ENCODE measurements at regions not wholly inside any gene's neighbourhood (a gene's known extent, or its start where the extent isn't known, plus 50 kb on each side); places are given as distances from the start of the nearest gene placed in this dataset.

DNA sequence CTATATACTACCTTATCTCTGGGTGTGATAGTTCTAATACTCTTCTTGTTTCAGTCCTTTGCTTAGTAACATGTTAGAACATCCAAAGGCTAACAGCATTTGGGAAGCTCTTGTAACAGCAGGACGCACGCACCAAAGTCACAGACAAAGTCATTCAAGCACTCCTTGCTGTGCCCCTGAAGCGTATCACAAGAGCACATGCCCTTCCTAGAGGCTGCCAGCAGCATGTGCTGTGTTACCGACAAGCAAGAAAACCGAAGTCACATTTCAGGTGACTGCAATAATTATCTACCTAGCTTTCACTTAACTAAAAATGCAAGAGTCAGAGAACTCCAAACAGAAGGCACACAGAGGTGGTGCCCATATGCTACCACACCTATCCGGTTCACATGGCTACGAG lies 194.1 kb downstream of the KLF12 start:
- H4K5ac ChIP-seq (ENCODE audit: low read depth, low read length): no peak overlapping the region; the same call in 1 of the 2 replicates
- H3K23ac ChIP-seq (ENCODE audit: low read depth, low read length): no peak overlapping the region
- no peak overlapping the region for H3K14ac ChIP-seq (replicated peaks; ENCODE audit: low read depth, low read length)

More for the DNA sequence above, 194.1 kb downstream of the KLF12 start:
- H3K9me3 ChIP-seq (ENCODE audit: control insufficient read depth, insufficient read depth, low read length): no peaks in the 10 kb centered on the region
- H3K9ac ChIP-seq (ENCODE audit: low read depth, low read length): no peak overlapping the region
- intact Hi-C loops (cut with micrococcal nuclease) (loop anchor here (10.0 kb wide), 1 partner anchor 105 kb away; no protein-coding TSS in a partner anchor), dilution Hi-C loops (cut with HindIII; ENCODE audit: low sequenced_read_pairs, unreplicated experiment) (no loop called here), in situ Hi-C loops (cut with MboI; ENCODE audit: low sequenced_read_pairs) (no loop called here)
- DNase-seq: no peak
- no peak overlapping the region for H4K8ac ChIP-seq (ENCODE audit: low read depth in 2 of 2, low read length in 2 of 2)
- no peak overlapping the region for H2BK5ac ChIP-seq (ENCODE audit: low read depth, low read length, poor library complexity, severe bottlenecking)
- no peak overlapping the region for H3K4ac ChIP-seq (ENCODE audit: low read depth, low read length)
- no peak overlapping the region for H2AFZ ChIP-seq (replicated peaks; ENCODE audit: low read length, poor library complexity)
- no peak overlapping the region for H3K27ac ChIP-seq (ENCODE audit: insufficient read depth, low read length)
- H2AK5ac ChIP-seq (ENCODE audit: low read depth, low read length): peak overlapping the region; percentile 37
- no TSS peak for BruUV-seq (replicated peaks)
- TF ChIP-seq CTCF (conservative IDR thresholded peaks at IDR 0.05; ENCODE audit: low read depth, low read length): no peak
- no peak overlapping the region for H3K56ac ChIP-seq (ENCODE audit: extremely low read depth, insufficient read depth, low read length)
- no peaks in the 10 kb centered on the region for H3K27me3 ChIP-seq (ENCODE audit: control insufficient read depth, insufficient read depth, low read length)
- H3K18ac ChIP-seq (ENCODE audit: low read depth, low read length): no peak overlapping the region
- ATAC-seq (ENCODE audit: low read depth): no peak
- no peak overlapping the region for H2BK15ac ChIP-seq (ENCODE audit: low read depth, low read length)
- H2BK20ac ChIP-seq (ENCODE audit: low read depth, low read length): no peak overlapping the region; the same call in 1 of the 2 replicates
- no peaks in the 10 kb centered on the region for H3K36me3 ChIP-seq (ENCODE audit: control insufficient read depth, insufficient read depth, low read length)
- H3K79me1 ChIP-seq (ENCODE audit: low read depth in 1 of 2, low read length in 2 of 2): peaks cover 24 to 66% of the 10 kb centered on the region in 2 experiments
- POLR2A ChIA-PET (ENCODE audit: unreplicated experiment): no interaction called here
- CTCF ChIA-PET: no interaction called here
- no peak overlapping the region for H2AK9ac ChIP-seq (replicated peaks; ENCODE audit: low read depth, low read length, poor library complexity)
- peaks cover 13% of the 10 kb centered on the region for H3K9me1 ChIP-seq (ENCODE audit: insufficient read depth, low read length)
- 92% methylated on average over 4 of the region's 7 CpGs; no CpG with 5 or more reads in 1 of the 2 experiments for WGBS, 2 experiments (ENCODE audit: extremely low coverage in 2 of 2, insufficient read length in 1 of 2)
- H4K91ac ChIP-seq (ENCODE audit: insufficient read depth, low read depth, low read length): no peak overlapping the region
- no peak overlapping the region for H3K4me2 ChIP-seq (ENCODE audit: low read depth, low read length)
- H3K4me3 ChIP-seq (ENCODE audit: insufficient read depth, low read depth, low read length): no peak overlapping the region
- peaks cover 18% of the 10 kb centered on the region for H3K4me1 ChIP-seq (ENCODE audit: control insufficient read depth, insufficient read depth, low read length)
- H4K20me1 ChIP-seq (ENCODE audit: insufficient read depth, low read length): 0 out of 2 replicates have a peak, but pooled peaks cover 7% of the 10 kb centered on the region
- no peak overlapping the region for H2BK120ac ChIP-seq (ENCODE audit: low read depth, low read length)
